Duodenal mucosa (tissue), 2 donors: ENCODE measurements at regions not wholly inside any gene's neighbourhood (a gene's known extent, or its start where the extent isn't known, plus 50 kb on each side); places are given as distances from the start of the nearest gene placed in this dataset.

Source experiments
- H3K27ac ChIP-seq: one replicate; pipeline ENCODE4 v1.7.0; 2013; ENCODE audit warnings: low read depth, low read length
- H3K27me3 ChIP-seq, 2 donors: one replicate each; pipeline ENCODE4 v1.7.0; 2013; ENCODE audit warnings: low read length in 2 of 2, control low read depth in 1 of 2; ENCODE audit not compliant: insufficient read depth in 2 of 2, control insufficient read depth in 1 of 2
- H3K36me3 ChIP-seq, 2 donors: one replicate each; pipeline ENCODE4 v1.7.0; 2013; ENCODE audit warnings: low read length in 2 of 2, control low read depth in 1 of 2; ENCODE audit not compliant: insufficient read depth in 2 of 2, control insufficient read depth in 1 of 2
- H3K4me1 ChIP-seq, 2 donors: one replicate each; pipeline ENCODE4 v1.7.0; 2013; ENCODE audit warnings: low read length in 2 of 2, control low read depth in 1 of 2; ENCODE audit not compliant: insufficient read depth in 2 of 2, control insufficient read depth in 1 of 2
- H3K4me3 ChIP-seq, 2 donors: one replicate each; pipeline ENCODE4 v1.7.0; 2013; ENCODE audit warnings: low read length in 2 of 2, low read depth in 1 of 2
- H3K9ac ChIP-seq, 2 donors: one replicate each; pipeline ENCODE4 v1.7.0; 2013; ENCODE audit warnings: low read length in 2 of 2, low read depth in 1 of 2
- H3K9me3 ChIP-seq, 2 donors: one replicate each; pipeline ENCODE4 v1.7.0; 2013; ENCODE audit warnings: low read length in 2 of 2, control low read depth in 1 of 2; ENCODE audit not compliant: control insufficient read depth in 1 of 2

- no peaks in the 10 kb centered on the region for H3K36me3 ChIP-seq
- no peak overlapping the region for H3K9ac ChIP-seq
- H3K4me3 ChIP-seq = no peak overlapping the region
- no peak overlapping the region for H3K27ac ChIP-seq
- H3K4me1 ChIP-seq = no peaks in the 10 kb centered on the region
- H3K9me3 ChIP-seq = no peaks in the 10 kb centered on the region
- no peaks in the 10 kb centered on the region for H3K27me3 ChIP-seq
Measured at GRCh38 chr2:235383272-235383843, 110.5 kb upstream of the AGAP1 start.

GRCh38 chr2:235384624-235385023, 109.2 kb upstream of the AGAP1 start:
- Histone ChIP-seq H3K4me1 (no peaks in the 10 kb centered on the region), H3K9ac (no peak overlapping the region), H3K4me3 (no peak overlapping the region), H3K9me3 (no peaks in the 10 kb centered on the region), H3K27ac (no peak overlapping the region), H3K27me3 (no peaks in the 10 kb centered on the region), H3K36me3 (no peaks in the 10 kb centered on the region)

GRCh38 chr2:235389626-235390025, 104.2 kb upstream of the AGAP1 start:
- Histone ChIP-seq H3K9me3 (no peaks in the 10 kb centered on the region), H3K4me3 (no peak overlapping the region), H3K36me3 (no peaks in the 10 kb centered on the region), H3K4me1 (no peaks in the 10 kb centered on the region), H3K9ac (no peak overlapping the region), H3K27ac (no peak overlapping the region), H3K27me3 (no peaks in the 10 kb centered on the region)

- no peaks in the 10 kb centered on the region for H3K9me3 ChIP-seq
- H3K9ac ChIP-seq = no peak overlapping the region
- H3K4me3 ChIP-seq = no peak overlapping the region
- no peak overlapping the region for H3K27ac ChIP-seq
- H3K4me1 ChIP-seq = no peaks in the 10 kb centered on the region
- H3K27me3 ChIP-seq = no peaks in the 10 kb centered on the region
- H3K36me3 ChIP-seq = no peaks in the 10 kb centered on the region
Measured at GRCh38 chr2:235390108-235390815, 103.6 kb upstream of the AGAP1 start.

GRCh38 chr2:235390816-235391194, 103.0 kb upstream of the AGAP1 start:
- no peaks in the 10 kb centered on the region for H3K27me3 ChIP-seq

GRCh38 chr2:235391921-235392615, 101.8 kb upstream of the AGAP1 start:
- Histone ChIP-seq H3K27ac (no peak overlapping the region), H3K36me3 (no peaks in the 10 kb centered on the region), H3K9me3 (no peaks in the 10 kb centered on the region), H3K9ac (no peak overlapping the region), H3K4me3 (no peak overlapping the region), H3K4me1 (no peaks in the 10 kb centered on the region), H3K27me3 (no peaks in the 10 kb centered on the region)

More at GRCh38 chr2:235390816-235391194, 103.0 kb upstream of the AGAP1 start:
- Histone ChIP-seq H3K9me3 (no peaks in the 10 kb centered on the region), H3K36me3 (no peaks in the 10 kb centered on the region), H3K4me3 (no peak overlapping the region), H3K4me1 (no peaks in the 10 kb centered on the region), H3K27ac (no peak overlapping the region), H3K9ac (no peak overlapping the region)

GRCh38 chr2:235394278-235394828, 99.5 kb upstream of the AGAP1 start:
- Histone ChIP-seq H3K36me3 (no peaks in the 10 kb centered on the region), H3K4me1 (no peaks in the 10 kb centered on the region), H3K27ac (no peak overlapping the region), H3K9me3 (no peaks in the 10 kb centered on the region), H3K4me3 (no peak overlapping the region), H3K27me3 (no peaks in the 10 kb centered on the region), H3K9ac (no peak overlapping the region)

GRCh38 chr2:235396071-235396846, 97.6 kb upstream of the AGAP1 start:
- Histone ChIP-seq H3K4me1 (no peaks in the 10 kb centered on the region), H3K9me3 (peaks cover 0 to 3% of the 10 kb centered on the region in 2 donors), H3K27ac (no peak overlapping the region), H3K9ac (no peak overlapping the region), H3K36me3 (no peaks in the 10 kb centered on the region), H3K4me3 (no peak overlapping the region), H3K27me3 (no peaks in the 10 kb centered on the region)

- no peak overlapping the region for H3K27ac ChIP-seq
- H3K4me1 ChIP-seq = no peaks in the 10 kb centered on the region
- no peak overlapping the region for H3K9ac ChIP-seq
- H3K36me3 ChIP-seq = no peaks in the 10 kb centered on the region
- H3K4me3 ChIP-seq = no peak overlapping the region
- peaks cover 0 to 3% of the 10 kb centered on the region in 2 donors for H3K9me3 ChIP-seq
- H3K27me3 ChIP-seq = no peaks in the 10 kb centered on the region
Measured at GRCh38 chr2:235398321-235398720, 95.5 kb upstream of the AGAP1 start.
